Subcutaneous abdominal adipose tissue (tissue), 5 donors: ENCODE measurements at regions not wholly inside any gene's neighbourhood (a gene's known extent, or its start where the extent isn't known, plus 50 kb on each side); places are given as distances from the start of the nearest gene placed in this dataset.

Source experiments
- H3K27ac ChIP-seq: one replicate; pipeline ENCODE4 v1.7.0; 2013; ENCODE audit warnings: low read depth, mild to moderate bottlenecking, inconsistent platforms, low read length, moderate library complexity
- H3K27me3 ChIP-seq, 5 donors: one replicate each; pipeline ENCODE4 v1.7.0; 2013; ENCODE audit warnings: low read length in 5 of 5, inconsistent platforms in 1 of 5; ENCODE audit not compliant: control insufficient read depth in 5 of 5, insufficient read depth in 4 of 5
- H3K36me3 ChIP-seq, 5 donors: one replicate each; pipeline ENCODE4 v1.7.0; 2013; ENCODE audit warnings: low read length in 5 of 5; ENCODE audit not compliant: control insufficient read depth in 5 of 5, insufficient read depth in 5 of 5
- H3K4me1 ChIP-seq, 5 donors: one replicate each; pipeline ENCODE4 v1.7.0; 2013; ENCODE audit warnings: low read length in 5 of 5, mild to moderate bottlenecking in 3 of 5, moderate library complexity in 1 of 5; ENCODE audit not compliant: control insufficient read depth in 5 of 5, insufficient read depth in 5 of 5
- H3K4me3 ChIP-seq, 5 donors: one replicate each; pipeline ENCODE4 v1.7.0; 2013; ENCODE audit warnings: low read length in 5 of 5, low read depth in 1 of 5
- H3K9ac ChIP-seq, 5 donors: one replicate each; pipeline ENCODE4 v1.7.0; 2013; ENCODE audit warnings: low read length in 5 of 5, mild to moderate bottlenecking in 4 of 5, moderate library complexity in 3 of 5
- H3K9me3 ChIP-seq, 5 donors: one replicate each; pipeline ENCODE4 v1.7.0; 2013; ENCODE audit warnings: low read length in 5 of 5; ENCODE audit not compliant: control insufficient read depth in 5 of 5
- donor health status: healthy.
- donor health status: healthy.
- donor health status: healthy.
- donor health status: healthy.
- donor health status: healthy.

- no peak overlapping the region for H3K9ac ChIP-seq
- no peak overlapping the region for H3K27ac ChIP-seq
- H3K4me3 ChIP-seq, result no peak overlapping the region
- H3K27me3 ChIP-seq, result peaks cover 0 to 5% (median 4%) of the 10 kb centered on the region in 5 donors
- H3K9me3 ChIP-seq, result no peaks in the 10 kb centered on the region
- no peaks in the 10 kb centered on the region for H3K36me3 ChIP-seq
- H3K4me1 ChIP-seq, result no peaks in the 10 kb centered on the region
These were observed 60.5 kb upstream of the CHST1 start for GRCh38 chr11:45725776-45726492.

GRCh38 chr11:45725121-45725520 is 59.7 kb upstream of the CHST1 start:
- Histone ChIP-seq H3K36me3 (no peaks in the 10 kb centered on the region), H3K27ac (no peak overlapping the region), H3K9ac (no peak overlapping the region), H3K4me3 (no peak overlapping the region), H3K27me3 (peaks cover 0 to 5% (median 4%) of the 10 kb centered on the region in 5 donors), H3K4me1 (no peaks in the 10 kb centered on the region), H3K9me3 (no peaks in the 10 kb centered on the region)

- Histone ChIP-seq H3K4me1 (no peaks in the 10 kb centered on the region), H3K9me3 (no peaks in the 10 kb centered on the region), H3K36me3 (no peaks in the 10 kb centered on the region), H3K9ac (no peak overlapping the region), H3K4me3 (no peak overlapping the region), H3K27ac (no peak overlapping the region), H3K27me3 (peaks cover 0 to 5% (median 4%) of the 10 kb centered on the region in 5 donors)
These were observed 58.7 kb upstream of the CHST1 start for GRCh38 chr11:45724153-45724552.

GRCh38 chr11:45723397-45723796 is 58.0 kb upstream of the CHST1 start:
- no peak overlapping the region for H3K4me3 ChIP-seq
- no peaks in the 10 kb centered on the region for H3K36me3 ChIP-seq
- H3K9ac ChIP-seq, result no peak overlapping the region
- no peak overlapping the region for H3K27ac ChIP-seq
- no peaks in the 10 kb centered on the region for H3K9me3 ChIP-seq
- H3K27me3 ChIP-seq, result peaks cover 0 to 5% (median 4%) of the 10 kb centered on the region in 5 donors
- H3K4me1 ChIP-seq, result no peaks in the 10 kb centered on the region

GRCh38 chr11:45722144-45722543 is 56.7 kb upstream of the CHST1 start:
- Histone ChIP-seq H3K27me3 (peaks cover 0 to 5% (median 4%) of the 10 kb centered on the region in 5 donors), H3K4me3 (no peak overlapping the region), H3K9ac (no peak overlapping the region), H3K4me1 (no peaks in the 10 kb centered on the region), H3K36me3 (no peaks in the 10 kb centered on the region), H3K9me3 (no peaks in the 10 kb centered on the region), H3K27ac (no peak overlapping the region)

GRCh38 chr11:45717526-45717925 is 52.1 kb upstream of the CHST1 start:
- H3K9me3 ChIP-seq, result no peaks in the 10 kb centered on the region
- H3K4me1 ChIP-seq, result no peaks in the 10 kb centered on the region
- no peaks in the 10 kb centered on the region for H3K36me3 ChIP-seq
- peaks cover 0 to 5% (median 0%) of the 10 kb centered on the region in 5 donors for H3K27me3 ChIP-seq
- H3K9ac ChIP-seq, result no peak overlapping the region
- no peak overlapping the region for H3K4me3 ChIP-seq
- H3K27ac ChIP-seq, result no peak overlapping the region

- Histone ChIP-seq H3K9ac (no peak overlapping the region), H3K9me3 (no peaks in the 10 kb centered on the region), H3K27me3 (no peaks in the 10 kb centered on the region), H3K27ac (no peak overlapping the region), H3K4me1 (peaks cover 0 to 9% (median 0%) of the 10 kb centered on the region in 5 donors), H3K4me3 (no peak overlapping the region), H3K36me3 (no peaks in the 10 kb centered on the region)
These were observed 50.0 kb upstream of the CHST1 start for GRCh38 chr11:45715418-45715817.
